ENCODE measurements at regions not wholly inside any gene's neighbourhood (a gene's known extent, or its start where the extent isn't known, plus 50 kb on each side); places are given as distances from the start of the nearest gene placed in this dataset.

DNA sequence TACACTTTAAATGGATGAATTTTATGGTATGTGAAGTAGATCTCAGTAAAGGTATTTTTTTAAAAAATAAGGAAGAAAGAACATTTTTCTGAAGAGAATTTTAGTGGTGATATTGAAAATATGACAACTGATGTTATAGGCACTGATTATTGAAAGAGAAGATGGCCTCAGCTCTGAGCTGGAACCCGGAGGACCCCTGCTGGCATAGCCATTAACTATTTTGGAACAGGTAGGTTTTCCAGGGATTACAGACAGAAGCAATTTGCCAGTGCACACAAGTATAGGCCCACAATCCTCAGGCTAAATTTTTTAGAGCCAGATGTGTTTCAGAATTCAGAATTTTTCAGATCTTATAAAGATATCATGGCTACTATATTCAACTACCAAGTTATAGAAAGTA, 315.9 kb upstream of the GPR149 start:
- intact Hi-C loops (cut with DNase I): no loop called here
- no peak overlapping the region for H3K4me3 ChIP-seq
- H3K4me1 ChIP-seq: no peaks in the 10 kb centered on the region
- H3K27me3 ChIP-seq: no peaks in the 10 kb centered on the region
- no peaks in the 10 kb centered on the region for H3K36me3 ChIP-seq
- TF ChIP-seq, protein P1, sequence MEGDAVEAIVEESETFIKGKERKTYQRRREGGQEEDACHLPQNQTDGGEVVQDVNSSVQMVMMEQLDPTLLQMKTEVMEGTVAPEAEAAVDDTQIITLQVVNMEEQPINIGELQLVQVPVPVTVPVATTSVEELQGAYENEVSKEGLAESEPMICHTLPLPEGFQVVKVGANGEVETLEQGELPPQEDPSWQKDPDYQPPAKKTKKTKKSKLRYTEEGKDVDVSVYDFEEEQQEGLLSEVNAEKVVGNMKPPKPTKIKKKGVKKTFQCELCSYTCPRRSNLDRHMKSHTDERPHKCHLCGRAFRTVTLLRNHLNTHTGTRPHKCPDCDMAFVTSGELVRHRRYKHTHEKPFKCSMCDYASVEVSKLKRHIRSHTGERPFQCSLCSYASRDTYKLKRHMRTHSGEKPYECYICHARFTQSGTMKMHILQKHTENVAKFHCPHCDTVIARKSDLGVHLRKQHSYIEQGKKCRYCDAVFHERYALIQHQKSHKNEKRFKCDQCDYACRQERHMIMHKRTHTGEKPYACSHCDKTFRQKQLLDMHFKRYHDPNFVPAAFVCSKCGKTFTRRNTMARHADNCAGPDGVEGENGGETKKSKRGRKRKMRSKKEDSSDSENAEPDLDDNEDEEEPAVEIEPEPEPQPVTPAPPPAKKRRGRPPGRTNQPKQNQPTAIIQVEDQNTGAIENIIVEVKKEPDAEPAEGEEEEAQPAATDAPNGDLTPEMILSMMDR (IDR thresholded peaks at IDR 0.05): no peak
- no peaks in the 10 kb centered on the region for H3K9me3 ChIP-seq
- H3K27ac ChIP-seq: no peak overlapping the region
- DNase-seq (ENCODE audit: low spot score in 2 of 2): no peak

GRCh38 chr3:154745122-154745521, 315.1 kb upstream of the GPR149 start:
- no peak overlapping the region for H3K4me3 ChIP-seq
- H3K27me3 ChIP-seq: no peaks in the 10 kb centered on the region
- TF ChIP-seq, protein P1 (IDR thresholded peaks at IDR 0.05): no peak
- no peak overlapping the region for H3K27ac ChIP-seq
- no peaks in the 10 kb centered on the region for H3K4me1 ChIP-seq
- no peaks in the 10 kb centered on the region for H3K9me3 ChIP-seq
- intact Hi-C loops (cut with DNase I): no loop called here
- DNase-seq (ENCODE audit: low spot score in 2 of 2): no peak
- no peaks in the 10 kb centered on the region for H3K36me3 ChIP-seq

GRCh38 chr3:154743418-154743817, 313.4 kb upstream of the GPR149 start:
- H3K27ac ChIP-seq: no peak overlapping the region
- H3K27me3 ChIP-seq: no peaks in the 10 kb centered on the region
- DNase-seq (ENCODE audit: low spot score in 2 of 2): no peak
- H3K4me1 ChIP-seq: no peaks in the 10 kb centered on the region
- no peak overlapping the region for H3K4me3 ChIP-seq
- H3K9me3 ChIP-seq: no peaks in the 10 kb centered on the region
- TF ChIP-seq, protein P1 (IDR thresholded peaks at IDR 0.05): no peak
- intact Hi-C loops (cut with DNase I): no loop called here
- no peaks in the 10 kb centered on the region for H3K36me3 ChIP-seq

GRCh38 chr3:154734468-154734867, 304.5 kb upstream of the GPR149 start:
- intact Hi-C loops (cut with DNase I): no loop called here
- TF ChIP-seq, protein P1 (IDR thresholded peaks at IDR 0.05): no peak
- Histone ChIP-seq H3K9me3 (no peaks in the 10 kb centered on the region), H3K27ac (no peak overlapping the region), H3K36me3 (no peaks in the 10 kb centered on the region), H3K4me1 (no peaks in the 10 kb centered on the region), H3K27me3 (no peaks in the 10 kb centered on the region), H3K4me3 (no peak overlapping the region)
- no peak for DNase-seq (ENCODE audit: low spot score in 2 of 2)

GRCh38 chr3:154730186-154730585, 300.2 kb upstream of the GPR149 start:
- Histone ChIP-seq H3K4me1 (no peaks in the 10 kb centered on the region), H3K27me3 (no peaks in the 10 kb centered on the region), H3K9me3 (no peaks in the 10 kb centered on the region), H3K4me3 (no peak overlapping the region), H3K36me3 (no peaks in the 10 kb centered on the region), H3K27ac (no peak overlapping the region)
- TF ChIP-seq, protein P1 (IDR thresholded peaks at IDR 0.05): no peak
- intact Hi-C loops (cut with DNase I): no loop called here
- DNase-seq (ENCODE audit: low spot score in 2 of 2): no peak

DNA sequence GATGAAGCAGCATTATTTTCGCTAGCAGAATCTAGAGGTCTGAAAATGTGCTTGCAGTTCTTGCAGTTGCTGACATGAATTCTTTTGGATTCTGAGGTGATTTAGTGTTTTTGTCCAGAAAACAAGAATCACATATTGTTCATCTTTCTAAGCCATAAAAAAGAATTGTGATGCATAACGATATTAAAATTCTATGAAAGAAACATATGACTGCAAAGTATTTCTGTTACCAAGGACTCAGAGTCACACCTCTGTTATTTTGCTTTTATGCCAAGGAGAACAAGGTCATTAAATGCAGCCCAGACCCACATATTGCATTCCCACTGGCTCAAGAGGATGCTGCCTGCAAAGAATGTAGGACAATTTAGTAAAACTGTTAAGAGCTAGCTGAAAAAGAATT, 299.8 kb upstream of the GPR149 start:
- H3K4me3 ChIP-seq: no peak overlapping the region
- H3K4me1 ChIP-seq: no peaks in the 10 kb centered on the region
- intact Hi-C loops (cut with DNase I): no loop called here
- TF ChIP-seq, protein P1 (IDR thresholded peaks at IDR 0.05): no peak
- no peaks in the 10 kb centered on the region for H3K27me3 ChIP-seq
- H3K9me3 ChIP-seq: no peaks in the 10 kb centered on the region
- no peak overlapping the region for H3K27ac ChIP-seq
- DNase-seq (ENCODE audit: low spot score in 2 of 2): no peak
- H3K36me3 ChIP-seq: no peaks in the 10 kb centered on the region
